ENCODE measurements at regions not wholly inside any gene's neighbourhood (a gene's known extent, or its start where the extent isn't known, plus 50 kb on each side); places are given as distances from the start of the nearest gene placed in this dataset.
"Not testable (repeated sequence)": the region's sequence is repeated elsewhere in the genome, so short reads cannot be mapped to it uniquely, and the experiment has no call there.

DNA sequence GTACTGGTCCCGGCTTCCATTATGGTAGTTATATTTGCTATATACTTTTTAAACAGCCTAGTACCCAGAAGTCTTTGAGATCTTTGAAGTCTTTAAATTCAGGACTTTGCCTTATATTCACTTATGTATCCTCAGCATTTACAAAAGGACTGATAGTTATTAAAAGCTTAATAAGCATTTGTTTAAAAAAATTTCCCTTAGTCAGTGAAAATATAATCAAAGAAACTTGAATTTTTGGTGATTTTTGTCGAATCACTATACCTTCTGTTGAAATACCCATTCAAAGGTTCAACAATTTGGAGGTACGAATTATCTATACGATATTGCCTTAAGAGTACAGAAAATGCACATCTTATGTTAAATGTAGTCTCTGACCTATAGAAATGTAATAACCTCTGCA is 721.4 kb downstream of the NSUN3 start:
- no peak overlapping the region for H3K4me3 ChIP-seq (ENCODE audit: low read length)
- no peak overlapping the region for H3K9ac ChIP-seq (ENCODE audit: low read depth, low read length)
- H3K36me3 ChIP-seq (ENCODE audit: insufficient read depth, low read length) = no peaks in the 10 kb centered on the region
- no peak overlapping the region for H3K4me2 ChIP-seq (ENCODE audit: low read length)
- H3K4me1 ChIP-seq (ENCODE audit: control insufficient read depth, insufficient read depth, low read length) = no peaks in the 10 kb centered on the region
- no peaks in the 10 kb centered on the region for H3K27me3 ChIP-seq (ENCODE audit: control insufficient read depth, insufficient read depth, low read length)
- H3K9me3 ChIP-seq (replicated peaks; ENCODE audit: low read length) = no peaks in the 10 kb centered on the region

DNA sequence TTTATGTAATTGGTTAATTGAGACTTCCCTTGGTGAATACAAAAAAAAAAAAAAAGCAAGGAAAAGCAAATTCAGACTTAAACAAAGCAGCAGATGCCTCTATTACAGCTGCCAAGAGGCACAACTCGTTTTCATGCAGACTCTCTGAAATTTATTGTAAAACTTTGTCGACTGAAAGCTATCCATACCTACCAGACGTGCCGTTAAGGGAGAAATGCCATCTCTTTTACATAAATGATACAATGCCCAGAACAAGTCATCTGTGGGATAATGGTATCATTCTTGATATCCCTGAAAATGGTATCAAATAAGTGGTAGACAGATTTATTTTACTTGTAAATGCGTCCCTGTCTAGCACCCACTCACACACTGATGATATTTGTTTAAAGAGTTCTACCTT is 724.2 kb downstream of the NSUN3 start:
- H3K4me2 ChIP-seq (ENCODE audit: low read length) = no peak overlapping the region

DNA sequence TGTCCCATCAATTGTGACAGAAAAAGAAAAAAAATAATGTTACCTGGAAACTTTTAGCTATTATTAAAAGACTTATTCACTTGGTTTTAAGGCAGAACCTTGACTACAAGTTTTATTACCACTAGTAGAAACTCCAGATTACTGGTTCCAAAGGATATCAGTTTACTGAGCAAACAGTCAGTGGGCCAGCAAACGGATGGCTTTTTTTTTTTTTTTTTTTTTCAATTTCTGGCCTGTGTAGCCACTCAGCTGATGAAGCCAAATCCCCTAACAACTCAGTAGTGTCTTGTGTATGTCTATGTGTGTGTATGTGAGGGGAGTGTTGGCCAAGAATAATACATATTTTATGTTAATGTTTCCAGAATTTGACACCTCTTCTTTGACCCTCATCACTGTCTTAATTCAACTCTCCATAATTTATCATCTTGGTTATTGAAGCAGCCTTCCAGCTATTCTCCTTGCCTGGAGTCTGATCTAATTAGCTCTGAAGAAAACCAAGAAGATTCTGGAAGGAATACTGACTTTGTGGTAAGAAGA is 724.9 kb downstream of the NSUN3 start:
- Histone ChIP-seq H3K4me2 (ENCODE audit: low read length) (no peak overlapping the region), H3K9ac (ENCODE audit: low read depth, low read length) (no peak overlapping the region), H3K4me1 (ENCODE audit: control insufficient read depth, insufficient read depth, low read length) (no peaks in the 10 kb centered on the region), H3K27me3 (ENCODE audit: control insufficient read depth, insufficient read depth, low read length) (no peaks in the 10 kb centered on the region), H3K36me3 (ENCODE audit: insufficient read depth, low read length) (no peaks in the 10 kb centered on the region), H3K4me3 (ENCODE audit: low read length) (no peak overlapping the region), H3K9me3 (replicated peaks; ENCODE audit: low read length) (no peaks in the 10 kb centered on the region)

More for the DNA sequence above, 724.2 kb downstream of the NSUN3 start:
- Histone ChIP-seq H3K4me1 (ENCODE audit: control insufficient read depth, insufficient read depth, low read length) (no peaks in the 10 kb centered on the region), H3K27me3 (ENCODE audit: control insufficient read depth, insufficient read depth, low read length) (no peaks in the 10 kb centered on the region), H3K36me3 (ENCODE audit: insufficient read depth, low read length) (no peaks in the 10 kb centered on the region), H3K9me3 (replicated peaks; ENCODE audit: low read length) (no peaks in the 10 kb centered on the region), H3K9ac (ENCODE audit: low read depth, low read length) (no peak overlapping the region), H3K4me3 (ENCODE audit: low read length) (no peak overlapping the region)

DNA sequence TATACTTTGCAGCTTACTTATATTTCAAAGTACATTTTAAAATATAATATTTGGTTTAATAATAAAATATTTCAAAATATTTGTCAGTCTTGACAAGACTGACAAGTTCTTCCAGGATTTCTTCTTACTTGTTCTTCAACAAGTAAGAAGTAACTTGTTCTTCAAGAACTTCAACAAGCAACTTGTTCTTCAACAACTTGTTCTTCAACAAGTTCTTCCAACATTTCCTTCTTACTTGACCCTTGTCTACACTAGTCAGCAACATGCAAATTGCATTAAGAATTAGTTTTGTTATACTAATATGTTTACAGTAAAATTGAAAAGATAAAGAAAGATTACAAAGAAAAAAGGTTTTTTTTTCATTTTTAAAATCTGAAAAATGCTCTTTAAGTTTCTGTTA is 731.7 kb downstream of the NSUN3 start:
- Histone ChIP-seq H3K36me3 (ENCODE audit: insufficient read depth, low read length) (no peaks in the 10 kb centered on the region), H3K4me2 (ENCODE audit: low read length) (no peak overlapping the region), H3K27me3 (ENCODE audit: control insufficient read depth, insufficient read depth, low read length) (no peaks in the 10 kb centered on the region), H3K9me3 (replicated peaks; ENCODE audit: low read length) (no peaks in the 10 kb centered on the region), H3K9ac (ENCODE audit: low read depth, low read length) (no peak overlapping the region), H3K4me3 (ENCODE audit: low read length) (no peak overlapping the region), H3K4me1 (ENCODE audit: control insufficient read depth, insufficient read depth, low read length) (no peaks in the 10 kb centered on the region)

DNA sequence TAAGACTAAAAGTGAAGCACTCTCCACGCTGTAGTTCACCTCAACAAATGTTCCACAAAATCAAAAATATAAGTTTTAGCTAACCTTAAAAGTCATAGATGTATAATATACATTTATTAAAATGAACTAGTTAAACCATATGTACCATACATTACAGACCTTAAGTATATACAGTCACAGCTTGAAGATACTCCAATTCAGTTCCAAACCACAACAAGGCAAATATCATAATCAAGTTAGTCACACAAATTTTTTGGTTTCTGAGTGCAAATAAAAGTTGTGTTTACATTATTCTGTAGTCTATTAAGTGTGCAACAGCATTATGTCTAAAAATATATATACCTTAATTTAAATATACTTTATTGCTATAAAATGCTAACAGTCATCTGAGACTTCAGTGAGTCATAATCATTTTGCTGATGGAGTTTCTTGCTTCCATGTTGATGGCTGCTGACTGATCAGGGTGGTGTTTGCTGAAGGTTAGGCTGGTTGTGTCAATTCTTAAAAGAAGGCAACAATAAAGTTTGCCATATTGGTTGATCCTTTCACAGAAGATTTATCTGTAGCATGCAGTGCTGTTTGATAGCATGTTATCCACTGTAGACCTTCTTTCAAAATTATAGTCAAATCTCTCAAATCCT is 736.7 kb downstream of the NSUN3 start:
- Histone ChIP-seq H3K4me2 (ENCODE audit: low read length) (no peak overlapping the region), H3K9me3 (replicated peaks; ENCODE audit: low read length) (no peaks in the 10 kb centered on the region), H3K4me3 (ENCODE audit: low read length) (no peak overlapping the region), H3K4me1 (ENCODE audit: control insufficient read depth, insufficient read depth, low read length) (no peaks in the 10 kb centered on the region), H3K36me3 (ENCODE audit: insufficient read depth, low read length) (no peaks in the 10 kb centered on the region), H3K9ac (ENCODE audit: low read depth, low read length) (no peak overlapping the region), H3K27me3 (ENCODE audit: control insufficient read depth, insufficient read depth, low read length) (no peaks in the 10 kb centered on the region)

DNA sequence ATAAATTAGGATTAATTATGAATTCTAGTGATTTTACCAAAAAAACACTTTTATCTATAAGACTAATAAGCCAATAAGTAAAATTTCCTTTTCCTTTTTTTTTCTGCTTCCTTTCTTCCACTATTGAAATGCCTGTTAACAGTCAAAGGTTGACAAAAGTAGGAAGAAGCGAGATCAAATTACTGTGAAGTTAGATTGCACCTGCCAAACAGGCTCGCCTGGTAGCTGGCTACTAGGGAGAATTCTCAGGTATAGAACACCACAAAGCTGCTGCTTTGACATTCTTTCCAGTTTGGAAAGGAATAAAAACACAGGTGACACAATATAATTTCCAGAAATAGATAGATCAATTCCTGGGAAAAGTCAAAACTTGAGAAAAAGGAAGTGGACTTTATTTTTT is 749.0 kb downstream of the NSUN3 start:
- Histone ChIP-seq H3K4me1 (ENCODE audit: control insufficient read depth, insufficient read depth, low read length) (no peaks in the 10 kb centered on the region), H3K4me2 (ENCODE audit: low read length) (no peak overlapping the region), H3K9ac (ENCODE audit: low read depth, low read length) (no peak overlapping the region), H3K9me3 (replicated peaks; ENCODE audit: low read length) (no peaks in the 10 kb centered on the region), H3K36me3 (ENCODE audit: insufficient read depth, low read length) (no peaks in the 10 kb centered on the region), H3K27me3 (ENCODE audit: control insufficient read depth, insufficient read depth, low read length) (no peaks in the 10 kb centered on the region), H3K4me3 (ENCODE audit: low read length) (no peak overlapping the region)

DNA sequence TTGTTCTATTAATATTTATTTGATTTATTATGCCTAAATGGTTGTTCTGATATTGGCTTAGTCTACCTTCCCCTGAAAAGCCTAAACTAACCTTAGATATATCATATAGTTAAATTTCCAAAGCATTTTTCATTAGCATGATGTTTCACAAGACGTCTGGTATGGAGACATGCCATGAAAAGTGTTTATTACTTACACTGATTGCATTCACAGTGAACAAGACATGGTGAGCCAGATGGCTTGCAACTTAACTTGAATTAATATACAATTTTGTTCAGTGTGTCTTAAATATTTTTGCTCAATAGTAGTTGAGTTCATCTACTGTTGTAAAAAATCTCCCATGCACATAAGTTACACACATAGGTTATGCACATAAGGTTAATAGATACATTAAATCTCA is 758.4 kb downstream of the NSUN3 start:
- H3K4me2 ChIP-seq (ENCODE audit: low read length) = no peak overlapping the region
- no peaks in the 10 kb centered on the region for H3K36me3 ChIP-seq (ENCODE audit: insufficient read depth, low read length)
- peaks cover 3% of the 10 kb centered on the region for H3K9me3 ChIP-seq (replicated peaks; ENCODE audit: low read length)
- H3K4me1 ChIP-seq (ENCODE audit: control insufficient read depth, insufficient read depth, low read length) = no peaks in the 10 kb centered on the region
- no peak overlapping the region for H3K9ac ChIP-seq (ENCODE audit: low read depth, low read length)
- no peaks in the 10 kb centered on the region for H3K27me3 ChIP-seq (ENCODE audit: control insufficient read depth, insufficient read depth, low read length)
- H3K4me3 ChIP-seq (ENCODE audit: low read length) = no peak overlapping the region

DNA sequence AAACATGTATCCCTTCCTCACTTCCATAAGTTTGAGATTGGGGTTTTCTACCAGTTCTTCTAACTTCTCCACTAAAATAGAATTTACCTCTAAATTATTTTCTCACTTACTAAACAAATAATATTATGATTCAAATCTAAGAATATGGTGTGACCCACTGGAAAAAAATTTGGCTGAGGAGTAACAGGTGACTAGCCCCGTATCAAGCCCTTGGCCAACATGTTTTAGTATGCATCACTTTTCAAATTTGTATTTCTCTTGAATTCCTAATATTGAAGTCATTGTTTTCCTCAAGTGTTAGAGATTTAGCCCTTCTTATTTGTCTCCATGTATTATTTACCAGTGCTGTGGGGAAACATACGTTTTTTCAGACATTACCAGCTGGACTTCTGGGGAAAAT is 759.4 kb downstream of the NSUN3 start:
- Histone ChIP-seq H3K4me3 (ENCODE audit: low read length) (no peak overlapping the region), H3K9ac (ENCODE audit: low read depth, low read length) (no peak overlapping the region), H3K36me3 (ENCODE audit: insufficient read depth, low read length) (no peaks in the 10 kb centered on the region), H3K27me3 (ENCODE audit: control insufficient read depth, insufficient read depth, low read length) (no peaks in the 10 kb centered on the region), H3K9me3 (replicated peaks; ENCODE audit: low read length) (peaks cover 3% of the 10 kb centered on the region), H3K4me2 (ENCODE audit: low read length) (no peak overlapping the region), H3K4me1 (ENCODE audit: control insufficient read depth, insufficient read depth, low read length) (no peaks in the 10 kb centered on the region)

DNA sequence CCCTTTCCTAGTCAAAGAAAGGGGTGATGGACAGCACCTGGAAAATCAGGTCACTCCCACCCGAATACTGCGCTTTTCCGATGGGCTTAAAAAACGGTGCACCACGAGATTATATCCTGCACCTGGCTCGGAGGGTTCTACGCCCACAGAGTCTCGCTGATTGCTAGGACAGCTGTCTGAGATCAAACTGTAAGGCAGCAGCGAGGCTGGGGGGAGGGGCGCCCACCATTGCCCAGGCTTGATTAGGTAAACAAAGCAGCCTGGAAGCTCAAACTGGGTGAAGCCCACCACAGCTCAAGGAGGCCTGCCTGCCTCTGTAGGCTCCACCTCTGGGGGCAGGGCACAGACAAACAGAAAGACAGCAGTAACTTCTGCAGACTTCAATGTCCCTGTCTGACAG is 783.4 kb downstream of the NSUN3 start:
- H3K9me3 ChIP-seq (replicated peaks; ENCODE audit: low read length); H3K4me2 ChIP-seq (ENCODE audit: low read length); H3K4me1 ChIP-seq (ENCODE audit: control insufficient read depth, insufficient read depth, low read length); H3K4me3 ChIP-seq (ENCODE audit: low read length); H3K27me3 ChIP-seq (ENCODE audit: control insufficient read depth, insufficient read depth, low read length); H3K9ac ChIP-seq (ENCODE audit: low read depth, low read length); H3K36me3 ChIP-seq (ENCODE audit: insufficient read depth, low read length): not testable (repeated sequence)

DNA sequence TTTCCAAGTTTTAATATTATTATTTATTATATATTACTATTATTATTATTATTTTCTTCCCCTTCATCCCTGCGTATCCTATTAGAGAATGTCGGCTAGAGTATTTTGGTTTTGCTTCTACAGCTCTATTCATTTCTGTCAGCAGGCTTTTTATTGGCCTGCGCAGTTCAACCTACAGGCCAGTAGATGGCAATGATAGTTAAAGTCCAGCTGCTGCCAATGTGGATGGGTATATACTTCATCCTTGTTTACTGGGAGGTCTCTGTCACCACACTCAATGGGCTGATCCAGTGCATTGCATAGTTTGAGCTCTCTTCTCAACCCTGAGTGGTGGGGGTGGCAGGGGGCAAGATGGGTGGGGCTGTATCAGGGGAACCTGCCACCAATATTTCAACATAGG is 799.8 kb downstream of the NSUN3 start:
- Histone ChIP-seq H3K4me2 (ENCODE audit: low read length) (no peak overlapping the region), H3K4me3 (ENCODE audit: low read length) (no peak overlapping the region), H3K9me3 (replicated peaks; ENCODE audit: low read length) (peaks cover 12% of the 10 kb centered on the region), H3K36me3 (ENCODE audit: insufficient read depth, low read length) (no peaks in the 10 kb centered on the region), H3K4me1 (ENCODE audit: control insufficient read depth, insufficient read depth, low read length) (no peaks in the 10 kb centered on the region), H3K9ac (ENCODE audit: low read depth, low read length) (no peak overlapping the region), H3K27me3 (ENCODE audit: control insufficient read depth, insufficient read depth, low read length) (no peaks in the 10 kb centered on the region)

DNA sequence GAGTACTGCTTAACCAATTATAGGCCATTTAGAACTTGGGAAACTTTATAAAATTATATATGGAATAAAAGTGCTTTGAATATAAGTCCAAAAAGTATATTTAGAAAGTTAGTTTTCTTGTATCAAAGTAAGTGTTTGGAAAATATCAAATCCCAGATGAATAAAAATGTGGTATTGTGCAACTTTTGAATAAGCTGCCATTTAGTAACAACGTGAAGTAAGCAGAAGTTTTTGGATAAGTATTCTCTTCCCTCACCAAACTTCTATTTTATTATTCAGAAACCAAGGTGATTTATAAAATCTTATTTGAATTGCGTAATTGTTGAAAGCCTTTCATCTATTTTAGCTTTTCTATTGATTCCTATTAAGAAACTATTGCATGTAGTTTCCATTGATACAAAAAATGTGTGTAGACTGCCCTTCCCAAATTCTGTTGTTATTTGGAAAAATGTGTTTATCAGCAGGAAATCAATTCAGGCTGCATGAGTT is 806.2 kb downstream of the NSUN3 start:
- Histone ChIP-seq H3K4me1 (ENCODE audit: control insufficient read depth, insufficient read depth, low read length) (no peaks in the 10 kb centered on the region), H3K27me3 (ENCODE audit: control insufficient read depth, insufficient read depth, low read length) (no peaks in the 10 kb centered on the region), H3K9ac (ENCODE audit: low read depth, low read length) (no peak overlapping the region), H3K4me3 (ENCODE audit: low read length) (no peak overlapping the region), H3K36me3 (ENCODE audit: insufficient read depth, low read length) (no peaks in the 10 kb centered on the region), H3K4me2 (ENCODE audit: low read length) (no peak overlapping the region), H3K9me3 (replicated peaks; ENCODE audit: low read length) (peaks cover 14% of the 10 kb centered on the region)

DNA sequence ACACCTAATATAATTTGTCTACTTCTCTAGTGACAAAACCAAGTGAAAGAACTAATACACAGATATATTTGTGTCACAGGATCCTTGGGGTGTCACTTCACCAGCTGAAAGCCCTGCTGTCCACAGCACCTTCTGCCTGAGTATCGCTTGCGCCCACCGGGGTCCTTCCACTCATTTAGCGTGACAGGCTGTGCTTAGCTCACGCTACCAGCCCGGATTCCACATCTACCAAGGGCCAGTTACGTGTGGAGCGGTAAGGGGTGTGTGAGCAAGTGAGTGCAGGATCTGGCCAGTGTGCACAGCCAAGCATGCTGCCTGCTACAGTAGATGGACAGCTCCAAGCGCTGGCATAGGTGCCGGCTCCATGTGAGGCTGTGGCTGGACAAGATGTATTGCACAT is 810.9 kb downstream of the NSUN3 start:
- Histone ChIP-seq H3K9me3 (replicated peaks; ENCODE audit: low read length) (peaks cover 8% of the 10 kb centered on the region), H3K4me2 (ENCODE audit: low read length) (no peak overlapping the region), H3K9ac (ENCODE audit: low read depth, low read length) (no peak overlapping the region), H3K4me3 (ENCODE audit: low read length) (no peak overlapping the region), H3K4me1 (ENCODE audit: control insufficient read depth, insufficient read depth, low read length) (no peaks in the 10 kb centered on the region), H3K36me3 (ENCODE audit: insufficient read depth, low read length) (no peaks in the 10 kb centered on the region), H3K27me3 (ENCODE audit: control insufficient read depth, insufficient read depth, low read length) (no peaks in the 10 kb centered on the region)

Data from skeletal muscle satellite cell (primary cell).